HCT116 (cell line): ENCODE measurements at regions not wholly inside any gene's neighbourhood (a gene's known extent, or its start where the extent isn't known, plus 50 kb on each side); places are given as distances from the start of the nearest gene placed in this dataset.

Experiments
- ATF3 ChIP-seq: IDR thresholded peaks from 2 replicates; pipeline ENCODE4 v1.6.1; 2012
- CTCF ChIP-seq, 3 experiments: fragments of 200-600 bp in 1 of 3; sonication (generic) in 1 of 3; IDR thresholded peaks in 2 of 3; conservative IDR thresholded peaks in 1 of 3; 2 replicates each; pipeline ENCODE4 v1.5.1; 2012 to 2017; ENCODE audit warnings: low read depth in 2 of 3, low read length in 2 of 3, antibody characterized with exemption in 1 of 3, borderline replicate concordance in 1 of 3, control low read depth in 1 of 3, mild to moderate bottlenecking in 1 of 3, mixed read lengths in 1 of 3, mixed run types in 1 of 3, moderate library complexity in 1 of 3; ENCODE audit not compliant: insufficient read depth in 1 of 3
- EGR1 ChIP-seq: IDR thresholded peaks from 2 replicates; pipeline ENCODE4 v1.6.1; 2012; ENCODE audit warnings: low read depth
- POLR2A ChIP-seq: IDR thresholded peaks from 2 replicates; pipeline ENCODE4 v1.7.0; 2011; ENCODE audit warnings: borderline replicate concordance; ENCODE audit not compliant: insufficient read depth, insufficient read length; ENCODE audit errors: extremely low read depth

GRCh38 chr3:55406696-55407425 lies 80.2 kb downstream of the WNT5A start:
- TF ChIP-seq CTCF (IDR thresholded peaks at IDR 0.05 in 2 of 3, conservative IDR thresholded peaks at IDR 0.05 in 1 of 3; ENCODE audit: borderline replicate concordance in 1 of 3, insufficient read depth in 1 of 3, low read depth in 2 of 3, low read length in 2 of 3), result no peak
- TF ChIP-seq POLR2A, result no peak
- TF ChIP-seq EGR1, result no peak
- TF ChIP-seq ATF3, result no peak
